ENCODE measurements at regions not wholly inside any gene's neighbourhood (a gene's known extent, or its start where the extent isn't known, plus 50 kb on each side); places are given as distances from the start of the nearest gene placed in this dataset.

DNA sequence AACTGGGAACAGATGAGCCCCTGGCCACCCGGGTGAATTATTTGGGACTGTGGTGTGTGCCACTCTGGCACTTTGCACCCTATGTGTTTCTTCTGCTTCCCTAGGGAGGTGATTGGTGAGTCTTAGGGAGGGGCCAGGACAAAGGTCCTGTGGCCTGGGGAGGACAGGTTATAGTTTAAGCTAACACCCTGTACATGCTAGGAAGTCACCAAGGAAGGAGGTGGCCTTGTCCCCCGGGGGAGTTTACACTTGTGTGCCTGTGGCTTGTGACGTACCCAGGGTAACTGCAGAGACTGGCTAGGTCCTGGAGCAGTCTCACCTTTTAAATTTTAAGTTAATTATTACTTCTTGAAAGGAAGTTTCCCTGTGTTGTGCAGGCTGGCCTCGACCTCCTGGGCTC lies 196.2 kb downstream of the BAMBI start:
- TF ChIP-seq, protein P1, sequence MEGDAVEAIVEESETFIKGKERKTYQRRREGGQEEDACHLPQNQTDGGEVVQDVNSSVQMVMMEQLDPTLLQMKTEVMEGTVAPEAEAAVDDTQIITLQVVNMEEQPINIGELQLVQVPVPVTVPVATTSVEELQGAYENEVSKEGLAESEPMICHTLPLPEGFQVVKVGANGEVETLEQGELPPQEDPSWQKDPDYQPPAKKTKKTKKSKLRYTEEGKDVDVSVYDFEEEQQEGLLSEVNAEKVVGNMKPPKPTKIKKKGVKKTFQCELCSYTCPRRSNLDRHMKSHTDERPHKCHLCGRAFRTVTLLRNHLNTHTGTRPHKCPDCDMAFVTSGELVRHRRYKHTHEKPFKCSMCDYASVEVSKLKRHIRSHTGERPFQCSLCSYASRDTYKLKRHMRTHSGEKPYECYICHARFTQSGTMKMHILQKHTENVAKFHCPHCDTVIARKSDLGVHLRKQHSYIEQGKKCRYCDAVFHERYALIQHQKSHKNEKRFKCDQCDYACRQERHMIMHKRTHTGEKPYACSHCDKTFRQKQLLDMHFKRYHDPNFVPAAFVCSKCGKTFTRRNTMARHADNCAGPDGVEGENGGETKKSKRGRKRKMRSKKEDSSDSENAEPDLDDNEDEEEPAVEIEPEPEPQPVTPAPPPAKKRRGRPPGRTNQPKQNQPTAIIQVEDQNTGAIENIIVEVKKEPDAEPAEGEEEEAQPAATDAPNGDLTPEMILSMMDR (IDR thresholded peaks at IDR 0.05; ENCODE audit: low read depth, low read length): no peak
- Histone ChIP-seq H3K27ac (no peak overlapping the region), H3K4me3 (ENCODE audit: low read depth, low read length) (no peak overlapping the region), H3K9me3 (ENCODE audit: severe bottlenecking) (no peaks in the 10 kb centered on the region), H3K36me3 (no peaks in the 10 kb centered on the region), H3K27me3 (ENCODE audit: insufficient read depth, low read depth, severe bottlenecking) (no peaks in the 10 kb centered on the region)
- no peak for DNase-seq

DNA sequence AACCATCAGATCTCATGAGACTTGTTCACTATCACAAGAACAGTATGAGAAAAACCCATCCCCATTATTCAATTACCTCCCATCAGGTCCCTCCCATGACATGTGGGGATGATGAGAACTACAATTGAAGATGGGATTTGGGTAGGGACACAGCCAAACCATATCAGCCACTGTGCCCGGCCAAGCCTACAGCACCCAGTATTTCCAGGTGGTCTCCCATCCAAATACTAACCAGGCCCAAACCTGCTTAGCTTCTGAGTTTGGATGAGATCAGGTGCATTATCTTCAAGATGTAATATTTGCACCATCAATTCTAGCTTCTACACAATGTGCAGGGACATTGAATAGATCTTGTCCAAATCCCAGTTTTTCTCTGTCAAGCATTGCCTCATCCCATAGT lies 196.9 kb downstream of the BAMBI start:
- Histone ChIP-seq H3K4me3 (ENCODE audit: low read depth, low read length) (no peak overlapping the region), H3K9me3 (ENCODE audit: severe bottlenecking) (no peaks in the 10 kb centered on the region), H3K27me3 (ENCODE audit: insufficient read depth, low read depth, severe bottlenecking) (no peaks in the 10 kb centered on the region), H3K27ac (no peak overlapping the region), H3K36me3 (no peaks in the 10 kb centered on the region)
- no peak for DNase-seq
- TF ChIP-seq, protein P1 (IDR thresholded peaks at IDR 0.05; ENCODE audit: low read depth, low read length): no peak

DNA sequence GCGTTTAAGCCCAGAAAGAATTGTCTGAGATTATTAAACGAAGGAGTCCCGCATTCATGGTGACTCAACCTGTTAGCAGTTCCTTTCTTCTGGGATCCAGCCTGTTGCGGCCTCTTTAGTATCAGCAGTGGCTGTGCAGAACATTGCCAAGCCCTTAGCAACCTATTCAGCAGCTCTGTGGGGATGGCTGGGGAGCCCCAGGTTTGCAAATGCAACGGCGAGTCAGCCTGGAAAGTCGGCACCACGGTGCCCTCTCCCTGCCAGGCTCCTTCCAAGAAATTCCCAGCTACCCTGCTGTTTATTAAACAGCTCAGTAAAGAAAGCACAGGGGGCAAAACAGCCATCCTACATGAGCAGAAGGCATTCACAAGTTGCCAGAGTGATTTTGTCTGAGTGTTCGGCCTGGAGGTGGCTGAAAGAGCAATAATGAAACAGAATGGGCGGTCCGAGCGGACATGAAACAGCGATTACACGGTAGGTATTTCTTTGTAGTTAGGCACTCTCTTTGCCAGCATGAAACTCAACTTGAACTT lies 198.3 kb downstream of the BAMBI start:
- Histone ChIP-seq H3K27ac (no peak overlapping the region), H3K9me3 (ENCODE audit: severe bottlenecking) (no peaks in the 10 kb centered on the region), H3K36me3 (no peaks in the 10 kb centered on the region), H3K4me3 (ENCODE audit: low read depth, low read length) (no peak overlapping the region), H3K27me3 (ENCODE audit: insufficient read depth, low read depth, severe bottlenecking) (no peaks in the 10 kb centered on the region)
- TF ChIP-seq, protein P1 (IDR thresholded peaks at IDR 0.05; ENCODE audit: low read depth, low read length): no peak
- DNase-seq: no peak

DNA sequence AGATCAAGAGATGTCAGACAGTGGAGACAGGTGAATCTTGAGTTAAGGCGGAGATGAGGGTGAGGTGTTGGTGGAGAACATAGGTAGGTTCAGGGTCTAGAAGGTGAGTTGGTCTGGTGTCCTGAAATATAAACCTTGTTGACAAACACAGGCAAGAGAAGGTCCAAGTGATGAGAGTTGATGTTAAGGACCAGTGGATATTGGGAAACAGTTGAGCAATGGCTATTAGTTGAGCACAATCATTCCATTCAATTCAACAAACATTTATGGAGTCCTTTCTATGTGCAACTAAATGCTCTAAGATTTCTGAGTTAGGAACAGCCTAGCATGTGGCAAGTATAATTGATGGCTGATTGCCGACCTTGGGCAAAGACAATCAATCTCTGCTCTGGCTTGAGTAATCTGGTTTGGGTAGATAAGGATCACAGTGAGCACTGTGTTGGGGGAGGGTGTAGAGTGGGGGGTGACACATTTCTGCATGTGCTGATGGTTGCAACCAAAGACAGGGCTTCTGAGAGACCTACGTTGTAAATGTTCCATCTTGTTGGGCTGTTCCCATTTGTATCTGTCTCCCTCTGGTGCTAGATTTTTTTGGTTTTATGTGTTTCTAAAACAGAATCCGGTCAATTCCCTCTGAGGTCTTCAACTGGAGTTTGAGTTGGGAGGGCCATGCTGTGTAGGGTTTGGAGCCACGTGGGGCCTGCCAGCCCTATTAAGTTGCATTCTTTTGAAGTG lies 201.1 kb downstream of the BAMBI start:
- no peak for DNase-seq
- TF ChIP-seq, protein P1 (IDR thresholded peaks at IDR 0.05; ENCODE audit: low read depth, low read length): no peak
- H3K27ac ChIP-seq: no peak overlapping the region
- no peaks in the 10 kb centered on the region for H3K9me3 ChIP-seq (ENCODE audit: severe bottlenecking)
- H3K36me3 ChIP-seq: no peaks in the 10 kb centered on the region
- H3K4me3 ChIP-seq (ENCODE audit: low read depth, low read length): no peak overlapping the region
- no peaks in the 10 kb centered on the region for H3K27me3 ChIP-seq (ENCODE audit: insufficient read depth, low read depth, severe bottlenecking)

DNA sequence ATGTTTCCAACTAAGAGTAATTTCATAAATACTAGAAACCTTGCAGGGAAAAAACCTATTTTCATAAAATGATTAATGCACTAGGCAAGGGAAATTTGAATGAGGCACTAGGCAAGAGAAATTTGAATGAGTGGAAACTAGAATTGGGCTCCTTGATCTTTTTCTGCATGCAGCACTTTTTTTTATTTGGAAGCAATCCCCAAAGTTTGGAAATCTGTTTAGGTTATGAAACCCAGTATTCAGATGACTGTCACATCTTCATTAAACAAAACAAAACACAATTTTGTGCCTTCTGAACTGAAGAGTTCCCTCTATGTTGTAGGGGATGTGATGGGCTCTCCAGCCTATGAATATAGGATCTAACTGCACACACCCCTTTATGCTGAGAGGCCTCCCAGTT lies 201.9 kb downstream of the BAMBI start:
- TF ChIP-seq, protein P1 (IDR thresholded peaks at IDR 0.05; ENCODE audit: low read depth, low read length): no peak

More for the DNA sequence above, 201.9 kb downstream of the BAMBI start:
- Histone ChIP-seq H3K4me3 (ENCODE audit: low read depth, low read length) (no peak overlapping the region), H3K27me3 (ENCODE audit: insufficient read depth, low read depth, severe bottlenecking) (no peaks in the 10 kb centered on the region), H3K36me3 (no peaks in the 10 kb centered on the region), H3K27ac (no peak overlapping the region), H3K9me3 (ENCODE audit: severe bottlenecking) (no peaks in the 10 kb centered on the region)
- DNase-seq: no peak

Measured in WERI-Rb-1 (cell line).